ENCODE measurements at regions not wholly inside any gene's neighbourhood (a gene's known extent, or its start where the extent isn't known, plus 50 kb on each side); places are given as distances from the start of the nearest gene placed in this dataset.

DNA sequence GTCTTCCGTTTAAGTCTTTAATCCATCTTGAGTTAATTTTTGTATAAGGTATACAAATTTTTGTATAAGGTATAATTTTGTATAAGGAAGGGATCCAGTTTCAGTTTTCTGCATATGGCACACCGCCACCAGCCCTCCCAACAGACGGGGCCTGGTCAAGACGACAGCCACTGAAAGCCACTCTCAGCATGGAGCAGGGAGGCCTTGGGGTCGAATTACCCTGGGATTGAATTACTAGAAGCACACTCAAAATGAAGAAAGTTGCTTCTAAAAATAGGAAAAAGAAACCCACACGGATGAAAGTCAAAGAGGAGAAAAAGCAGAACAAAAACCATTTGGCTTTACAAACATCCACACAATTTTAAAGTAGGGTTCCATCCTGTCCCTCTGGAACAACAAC, 586.2 kb upstream of the ADAMTS16 start:
- H3K36me3 ChIP-seq: no peaks in the 10 kb centered on the region
- H3K4me3 ChIP-seq: no peak overlapping the region
- TF ChIP-seq EP300 (IDR thresholded peaks at IDR 0.05): no peak
- TF ChIP-seq, protein P1, sequence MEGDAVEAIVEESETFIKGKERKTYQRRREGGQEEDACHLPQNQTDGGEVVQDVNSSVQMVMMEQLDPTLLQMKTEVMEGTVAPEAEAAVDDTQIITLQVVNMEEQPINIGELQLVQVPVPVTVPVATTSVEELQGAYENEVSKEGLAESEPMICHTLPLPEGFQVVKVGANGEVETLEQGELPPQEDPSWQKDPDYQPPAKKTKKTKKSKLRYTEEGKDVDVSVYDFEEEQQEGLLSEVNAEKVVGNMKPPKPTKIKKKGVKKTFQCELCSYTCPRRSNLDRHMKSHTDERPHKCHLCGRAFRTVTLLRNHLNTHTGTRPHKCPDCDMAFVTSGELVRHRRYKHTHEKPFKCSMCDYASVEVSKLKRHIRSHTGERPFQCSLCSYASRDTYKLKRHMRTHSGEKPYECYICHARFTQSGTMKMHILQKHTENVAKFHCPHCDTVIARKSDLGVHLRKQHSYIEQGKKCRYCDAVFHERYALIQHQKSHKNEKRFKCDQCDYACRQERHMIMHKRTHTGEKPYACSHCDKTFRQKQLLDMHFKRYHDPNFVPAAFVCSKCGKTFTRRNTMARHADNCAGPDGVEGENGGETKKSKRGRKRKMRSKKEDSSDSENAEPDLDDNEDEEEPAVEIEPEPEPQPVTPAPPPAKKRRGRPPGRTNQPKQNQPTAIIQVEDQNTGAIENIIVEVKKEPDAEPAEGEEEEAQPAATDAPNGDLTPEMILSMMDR (IDR thresholded peaks at IDR 0.05): no peak
- no peak for TF ChIP-seq POLR2A (IDR thresholded peaks at IDR 0.05)
- H3K4me1 ChIP-seq (ENCODE audit: insufficient read depth): no peaks in the 10 kb centered on the region
- intact Hi-C loops (cut with DNase I): no loop called here
- H3K27ac ChIP-seq: no peak overlapping the region
- H3K9me3 ChIP-seq: no peaks in the 10 kb centered on the region
- no peak for DNase-seq
- 33 to 42% (median 34%) methylated on average over 6 of the region's 6 CpGs for WGBS, 3 donors
- H3K27me3 ChIP-seq: no peaks in the 10 kb centered on the region

DNA sequence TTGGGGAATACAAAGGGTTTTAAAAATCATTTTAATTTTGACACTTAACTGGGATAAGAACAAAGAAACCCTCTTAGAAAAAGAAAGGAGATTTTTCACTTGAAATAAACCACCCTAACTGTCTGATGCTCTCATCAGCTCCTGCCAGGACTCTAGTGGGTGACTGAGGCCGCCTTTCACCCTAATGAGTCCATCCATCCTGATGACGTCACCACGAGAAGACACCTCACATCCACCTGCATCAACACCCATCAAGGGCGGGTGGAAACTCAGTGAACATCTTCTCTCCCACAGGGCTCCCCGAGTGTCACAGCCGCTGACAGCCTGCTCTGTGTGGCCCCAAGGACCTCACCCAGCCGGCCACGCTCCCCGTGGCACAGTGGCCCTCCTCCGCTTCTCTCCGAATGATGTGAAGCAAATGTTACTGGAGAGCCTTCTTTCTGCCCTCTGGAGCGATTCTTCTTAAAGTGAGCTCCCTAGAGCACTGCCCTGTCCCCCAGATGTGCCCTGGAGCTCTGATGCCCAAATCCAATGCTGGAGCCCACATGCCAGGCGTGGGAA, 584.3 kb upstream of the ADAMTS16 start:
- WGBS, 3 donors: 76 to 82% (median 81%) methylated on average over 13 of the region's 13 CpGs
- intact Hi-C loops (cut with DNase I): no loop called here

DNA sequence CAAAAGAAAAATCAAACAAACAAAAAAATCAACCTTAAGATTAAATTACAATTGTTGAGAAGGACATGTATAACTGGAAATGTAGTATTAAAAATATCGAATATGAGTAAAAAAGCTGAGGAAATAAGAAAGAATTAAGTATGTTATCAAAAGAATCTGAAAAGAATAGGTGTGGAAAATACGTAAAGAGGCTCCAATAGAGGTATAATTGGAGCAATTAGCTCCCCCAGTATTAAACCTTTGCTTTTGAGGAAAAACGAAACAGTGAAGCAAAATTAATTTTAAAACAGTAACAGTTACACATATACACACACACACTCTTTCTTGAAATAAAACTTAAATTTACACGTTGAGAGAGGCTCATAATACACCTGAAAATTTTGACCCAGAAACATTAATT, 578.7 kb upstream of the ADAMTS16 start:
- 60 to 63% (median 61%) methylated on average over 4 of the region's 4 CpGs for WGBS, 3 donors
- H3K4me1 ChIP-seq (ENCODE audit: insufficient read depth): no peaks in the 10 kb centered on the region
- no peak overlapping the region for H3K27ac ChIP-seq
- no peaks in the 10 kb centered on the region for H3K27me3 ChIP-seq
- H3K4me3 ChIP-seq: no peak overlapping the region
- H3K36me3 ChIP-seq: no peaks in the 10 kb centered on the region
- intact Hi-C loops (cut with DNase I): no loop called here
- DNase-seq: no peak
- H3K9me3 ChIP-seq: no peaks in the 10 kb centered on the region
- TF ChIP-seq, protein P1 (IDR thresholded peaks at IDR 0.05): no peak
- TF ChIP-seq EP300 (IDR thresholded peaks at IDR 0.05): no peak
- no peak for TF ChIP-seq POLR2A (IDR thresholded peaks at IDR 0.05)

More for the DNA sequence above, 584.3 kb upstream of the ADAMTS16 start:
- TF ChIP-seq, protein P1 (IDR thresholded peaks at IDR 0.05): no peak
- TF ChIP-seq POLR2A (IDR thresholded peaks at IDR 0.05) (no peak), EP300 (IDR thresholded peaks at IDR 0.05) (no peak)
- no peak for DNase-seq
- H3K4me3 ChIP-seq: no peak overlapping the region
- H3K36me3 ChIP-seq: no peaks in the 10 kb centered on the region
- H3K9me3 ChIP-seq: no peaks in the 10 kb centered on the region
- H3K27ac ChIP-seq: no peak overlapping the region
- H3K4me1 ChIP-seq (ENCODE audit: insufficient read depth): no peaks in the 10 kb centered on the region
- H3K27me3 ChIP-seq: no peaks in the 10 kb centered on the region

DNA sequence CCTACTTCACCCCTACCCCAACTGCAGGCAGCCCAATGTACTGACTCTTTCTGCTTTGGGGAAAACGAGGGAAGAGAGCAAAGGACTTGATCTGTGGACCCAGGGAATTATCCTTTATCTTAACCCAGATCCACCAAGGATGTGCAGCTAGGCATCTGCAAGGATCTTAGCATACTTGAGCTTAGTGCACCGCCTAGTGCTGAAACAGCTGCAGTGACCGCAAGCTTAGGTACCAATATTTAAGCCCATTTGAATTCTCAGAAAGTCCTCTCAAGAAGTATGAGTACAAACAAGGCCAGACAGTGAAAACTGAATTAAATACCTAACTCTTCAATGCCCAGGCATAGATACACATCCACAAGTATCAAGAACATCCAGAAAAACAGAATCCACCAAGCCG, 576.7 kb upstream of the ADAMTS16 start:
- Histone ChIP-seq H3K9me3 (no peaks in the 10 kb centered on the region), H3K4me3 (no peak overlapping the region), H3K27me3 (no peaks in the 10 kb centered on the region), H3K27ac (no peak overlapping the region), H3K4me1 (ENCODE audit: insufficient read depth) (no peaks in the 10 kb centered on the region), H3K36me3 (no peaks in the 10 kb centered on the region)
- WGBS, 3 donors: 50 to 59% (median 52%) methylated on average over 4 of the region's 4 CpGs
- intact Hi-C loops (cut with DNase I): no loop called here
- no peak for TF ChIP-seq POLR2A (IDR thresholded peaks at IDR 0.05)
- TF ChIP-seq, protein P1 (IDR thresholded peaks at IDR 0.05): no peak
- no peak for TF ChIP-seq EP300 (IDR thresholded peaks at IDR 0.05)
- no peak for DNase-seq

Data from ovary (tissue), 7 donors.